Large intestine (tissue), 3 donors: ENCODE measurements at regions not wholly inside any gene's neighbourhood (a gene's known extent, or its start where the extent isn't known, plus 50 kb on each side); places are given as distances from the start of the nearest gene placed in this dataset.
A peak's percentile ranks its signal among the peaks of the same experiment; 100 is the strongest.

ENCODE experiments used
- DNase-seq, 2 donors: peaks; one replicate each; pipeline versions ENCODE4 v3.0.0 to v3.0.0-alpha.2; 2013
- H3K27ac ChIP-seq: one replicate; pipeline ENCODE4 v1.5.1; 2013; ENCODE audit warnings: low read length
- H3K27me3 ChIP-seq: 2 replicates; pipeline ENCODE4 v1.6.1; 2013; ENCODE audit warnings: low read length; ENCODE audit not compliant: control insufficient read depth, insufficient read depth
- H3K36me3 ChIP-seq: 2 replicates; pipeline ENCODE4 v1.6.1; 2013; ENCODE audit warnings: low read length; ENCODE audit not compliant: control insufficient read depth, insufficient read depth
- H3K4me1 ChIP-seq: one replicate; pipeline ENCODE4 v1.6.1; 2013; ENCODE audit warnings: low read length; ENCODE audit not compliant: control insufficient read depth, insufficient read depth
- H3K4me3 ChIP-seq: one replicate; pipeline ENCODE4 v1.5.1; 2013; ENCODE audit warnings: low read length
- H3K9me3 ChIP-seq: one replicate; pipeline ENCODE4 v1.6.1; 2013; ENCODE audit warnings: mild to moderate bottlenecking, low read depth, low read length, moderate library complexity; ENCODE audit not compliant: control insufficient read depth
- WGBS: methylation state at CpG from one replicate; pipeline ENCODE4 v1.1.5; 2013; ENCODE audit warnings: low lambda C conversion rate; ENCODE audit not compliant: insufficient coverage; 5-methylcytosine and 5-hydroxymethylcytosine counted together

- WGBS, result 92% methylated on average over 2 of the region's 4 CpGs
- H3K36me3 ChIP-seq, result no peaks in the 10 kb centered on the region
- peaks cover 21% of the 10 kb centered on the region for H3K4me1 ChIP-seq
- no peak overlapping the region for H3K4me3 ChIP-seq
- H3K27ac ChIP-seq, result no peak overlapping the region
- no peak for DNase-seq
- no peaks in the 10 kb centered on the region for H3K27me3 ChIP-seq
- H3K9me3 ChIP-seq, result no peaks in the 10 kb centered on the region
These were observed 159.2 kb upstream of the LRIG3 start for GRCh38 chr12:59079472-59079871.

GRCh38 chr12:59079002-59079401 lies 158.7 kb upstream of the LRIG3 start:
- H3K9me3 ChIP-seq, result no peaks in the 10 kb centered on the region
- H3K4me3 ChIP-seq, result no peak overlapping the region
- DNase-seq, result peak; percentile 24 to 36
- peak overlapping the region; percentile 13 for H3K27ac ChIP-seq
- 44% methylated on average over 2 of the region's 2 CpGs for WGBS
- H3K36me3 ChIP-seq, result no peaks in the 10 kb centered on the region
- no peaks in the 10 kb centered on the region for H3K27me3 ChIP-seq
- peaks cover 19% of the 10 kb centered on the region for H3K4me1 ChIP-seq

- Histone ChIP-seq H3K27me3 (no peaks in the 10 kb centered on the region), H3K36me3 (no peaks in the 10 kb centered on the region), H3K9me3 (no peaks in the 10 kb centered on the region), H3K4me1 (peaks cover 11% of the 10 kb centered on the region), H3K27ac (peak overlapping the region; percentile 4), H3K4me3 (no peak overlapping the region)
- DNase-seq, result peak in 1 of 2 donors; percentile 26
- WGBS, result 67% methylated on average over 3 of the region's 6 CpGs
These were observed 157.5 kb upstream of the LRIG3 start for GRCh38 chr12:59077575-59078426.

- peak in 1 of 2 donors; percentile 61 for DNase-seq
- WGBS, result 40% methylated on average over 1 of the region's 3 CpGs
- no peaks in the 10 kb centered on the region for H3K27me3 ChIP-seq
These were observed 156.8 kb upstream of the LRIG3 start for GRCh38 chr12:59077153-59077552.

GRCh38 chr12:59076622-59077021 lies 156.3 kb upstream of the LRIG3 start:
- Histone ChIP-seq H3K36me3 (no peaks in the 10 kb centered on the region), H3K4me3 (no peak overlapping the region), H3K27me3 (no peaks in the 10 kb centered on the region), H3K4me1 (peaks cover 6% of the 10 kb centered on the region), H3K9me3 (no peaks in the 10 kb centered on the region), H3K27ac (no peak overlapping the region)
- no CpG with 5 or more reads among the region's 1 CpG for WGBS
- no peak for DNase-seq

More at GRCh38 chr12:59077153-59077552, 156.8 kb upstream of the LRIG3 start:
- Histone ChIP-seq H3K27ac (peak overlapping the region; percentile 4), H3K36me3 (no peaks in the 10 kb centered on the region), H3K4me3 (no peak overlapping the region), H3K9me3 (no peaks in the 10 kb centered on the region), H3K4me1 (peaks cover 6% of the 10 kb centered on the region)

GRCh38 chr12:59075968-59076490 lies 155.7 kb upstream of the LRIG3 start:
- H3K36me3 ChIP-seq, result no peaks in the 10 kb centered on the region
- peaks cover 6% of the 10 kb centered on the region for H3K4me1 ChIP-seq
- H3K27me3 ChIP-seq, result no peaks in the 10 kb centered on the region
- no peak overlapping the region for H3K4me3 ChIP-seq
- no peak for DNase-seq
- 75% methylated on average over 2 of the region's 4 CpGs for WGBS
- no peak overlapping the region for H3K27ac ChIP-seq
- no peaks in the 10 kb centered on the region for H3K9me3 ChIP-seq

GRCh38 chr12:59075141-59075540 lies 154.8 kb upstream of the LRIG3 start:
- Histone ChIP-seq H3K27me3 (no peaks in the 10 kb centered on the region), H3K4me3 (no peak overlapping the region), H3K27ac (no peak overlapping the region), H3K36me3 (no peaks in the 10 kb centered on the region), H3K4me1 (peaks cover 6% of the 10 kb centered on the region), H3K9me3 (no peaks in the 10 kb centered on the region)
- 60% methylated on average over 1 of the region's 3 CpGs for WGBS
- DNase-seq, result peak in 1 of 2 donors; percentile 12

GRCh38 chr12:59070322-59070933 lies 150.1 kb upstream of the LRIG3 start:
- 80% methylated on average over 1 of the region's 3 CpGs for WGBS
- Histone ChIP-seq H3K9me3 (no peaks in the 10 kb centered on the region), H3K27ac (no peak overlapping the region), H3K4me3 (no peak overlapping the region), H3K27me3 (no peaks in the 10 kb centered on the region), H3K36me3 (no peaks in the 10 kb centered on the region), H3K4me1 (no peaks in the 10 kb centered on the region)
- DNase-seq, result no peak

- no peak overlapping the region for H3K4me3 ChIP-seq
- H3K4me1 ChIP-seq, result no peaks in the 10 kb centered on the region
- no peaks in the 10 kb centered on the region for H3K9me3 ChIP-seq
- 100% methylated on average over 1 of the region's 1 CpG for WGBS
- DNase-seq, result no peak
- no peaks in the 10 kb centered on the region for H3K36me3 ChIP-seq
- H3K27me3 ChIP-seq, result no peaks in the 10 kb centered on the region
- no peak overlapping the region for H3K27ac ChIP-seq
These were observed 149.2 kb upstream of the LRIG3 start for GRCh38 chr12:59069516-59069915.

GRCh38 chr12:59068436-59068835 lies 148.1 kb upstream of the LRIG3 start:
- H3K27me3 ChIP-seq, result no peaks in the 10 kb centered on the region
- H3K36me3 ChIP-seq, result no peaks in the 10 kb centered on the region
- no peak for DNase-seq
- H3K27ac ChIP-seq, result no peak overlapping the region
- 100% methylated on average over 3 of the region's 3 CpGs for WGBS
- no peaks in the 10 kb centered on the region for H3K9me3 ChIP-seq
- H3K4me1 ChIP-seq, result no peaks in the 10 kb centered on the region
- no peak overlapping the region for H3K4me3 ChIP-seq
